ENCODE measurements at regions not wholly inside any gene's neighbourhood (a gene's known extent, or its start where the extent isn't known, plus 50 kb on each side); places are given as distances from the start of the nearest gene placed in this dataset.

GRCh38 chr18:55847960-55848359, 260.0 kb upstream of the TCF4 start:
- no peak for DNase-seq (ENCODE audit: low spot score)

- no peak for DNase-seq (ENCODE audit: low spot score)
These were observed 257.2 kb upstream of the TCF4 start for GRCh38 chr18:55845221-55845620.

GRCh38 chr18:55844382-55844781, 256.4 kb upstream of the TCF4 start:
- DNase-seq (ENCODE audit: low spot score), result no peak

- no peak for DNase-seq (ENCODE audit: low spot score)
These were observed 253.3 kb upstream of the TCF4 start for GRCh38 chr18:55841314-55841713.

GRCh38 chr18:55840601-55841170, 252.7 kb upstream of the TCF4 start:
- no peak for DNase-seq (ENCODE audit: low spot score)

GRCh38 chr18:55839343-55839742, 251.4 kb upstream of the TCF4 start:
- no peak for DNase-seq (ENCODE audit: low spot score)

GRCh38 chr18:55838841-55839240, 250.8 kb upstream of the TCF4 start:
- no peak for DNase-seq (ENCODE audit: low spot score)

GRCh38 chr18:55838319-55838718, 250.3 kb upstream of the TCF4 start:
- no peak for DNase-seq (ENCODE audit: low spot score)

GRCh38 chr18:55833543-55833942, 245.6 kb upstream of the TCF4 start:
- DNase-seq (ENCODE audit: low spot score), result no peak

- no peak for DNase-seq (ENCODE audit: low spot score)
These were observed 242.6 kb upstream of the TCF4 start for GRCh38 chr18:55830544-55830943.

GRCh38 chr18:55821219-55821618, 233.2 kb upstream of the TCF4 start:
- no peak for DNase-seq (ENCODE audit: low spot score)

GRCh38 chr18:55819448-55819847, 231.5 kb upstream of the TCF4 start:
- DNase-seq (ENCODE audit: low spot score), result no peak

- no peak for DNase-seq (ENCODE audit: low spot score)
These were observed 230.3 kb upstream of the TCF4 start for GRCh38 chr18:55818284-55818683.

GRCh38 chr18:55811925-55812324, 223.9 kb upstream of the TCF4 start:
- DNase-seq (ENCODE audit: low spot score), result no peak

- no peak for DNase-seq (ENCODE audit: low spot score)
These were observed 217.7 kb upstream of the TCF4 start for GRCh38 chr18:55805666-55806065.

- no peak for DNase-seq (ENCODE audit: low spot score)
These were observed 207.2 kb upstream of the TCF4 start for GRCh38 chr18:55795101-55795669.

- no peak for DNase-seq (ENCODE audit: low spot score)
These were observed 206.5 kb upstream of the TCF4 start for GRCh38 chr18:55794288-55795052.

- no peak for DNase-seq (ENCODE audit: low spot score)
These were observed 202.3 kb upstream of the TCF4 start for GRCh38 chr18:55790296-55790695.

- no peak for DNase-seq (ENCODE audit: low spot score)
These were observed 199.6 kb upstream of the TCF4 start for GRCh38 chr18:55787536-55788073.

- no peak for DNase-seq (ENCODE audit: low spot score)
These were observed 198.8 kb upstream of the TCF4 start for GRCh38 chr18:55786651-55787272.

GRCh38 chr18:55783921-55784320, 195.9 kb upstream of the TCF4 start:
- no peak for DNase-seq (ENCODE audit: low spot score)

GRCh38 chr18:55781481-55781957, 193.5 kb upstream of the TCF4 start:
- peak; percentile 87 for DNase-seq (ENCODE audit: low spot score)

All from globus pallidus (tissue), 1 donor.